H1 (cell line): ENCODE measurements at regions not wholly inside any gene's neighbourhood (a gene's known extent, or its start where the extent isn't known, plus 50 kb on each side); places are given as distances from the start of the nearest gene placed in this dataset.

Experiments
- CTCF ChIA-PET: fragments of 300-600 bp; sonication (Branson Sonifier 250); formaldehyde crosslinking; loops from one replicate; lab custom pipeline; 2021; ENCODE audit not compliant: partially characterized antibody; lab: Charles Lee
- POLR2A ChIA-PET: fragments of 300-600 bp; sonication (Branson Sonifier 250); formaldehyde crosslinking; loops from one replicate; lab custom pipeline; 2021; ENCODE audit warnings: inconsistent platforms; ENCODE audit not compliant: partially characterized antibody; lab: Charles Lee
- DNase-seq, 2 experiments: peaks; one replicate each; pipeline versions ENCODE4 v3.0.0 to v3.0.0-alpha.2; 2010 to 2022; ENCODE audit warnings: low spot score in 2 of 2, low read depth in 1 of 2, mixed read lengths in 1 of 2
- FAIRE-seq: peaks from 2 replicates; lab custom pipeline; 2011; peaks lifted over from hg19 to GRCh38; lab: Jason Lieb, UNC
- H2AFZ ChIP-seq: 2 replicates; pipeline ENCODE4 v1.8.1; 2012; ENCODE audit warnings: low read length, inconsistent platforms
- H2AK5ac ChIP-seq: 2 replicates; pipeline ENCODE4 v1.6.1; 2013; ENCODE audit warnings: low read depth, low read length
- H2BK120ac ChIP-seq: replicated peaks from 2 replicates; pipeline ENCODE3; 2013; ENCODE audit warnings: low read depth, low read length, inconsistent platforms
- H2BK12ac ChIP-seq: 2 replicates; pipeline ENCODE4 v1.6.1; 2013; ENCODE audit warnings: low read depth, low read length
- H2BK15ac ChIP-seq: 2 replicates; pipeline ENCODE4 v1.6.1; 2013; ENCODE audit warnings: low read length
- H2BK20ac ChIP-seq: 2 replicates; pipeline ENCODE4 v1.6.1; 2013; ENCODE audit warnings: low read length
- H2BK5ac ChIP-seq: 2 replicates; pipeline ENCODE4 v1.6.1; 2013; ENCODE audit warnings: low read depth, low read length
- H3K14ac ChIP-seq: 2 replicates; pipeline ENCODE4 v1.6.1; 2013; ENCODE audit warnings: inconsistent platforms; ENCODE audit not compliant: insufficient read length
- H3K18ac ChIP-seq: 2 replicates; pipeline ENCODE4 v1.6.1; 2013; ENCODE audit warnings: low read length; ENCODE audit errors: extremely low read depth
- H3K23ac ChIP-seq: 2 replicates; pipeline ENCODE4 v1.6.1; 2013; ENCODE audit warnings: inconsistent platforms; ENCODE audit not compliant: insufficient read length
- H3K23me2 ChIP-seq: 2 replicates; pipeline ENCODE4 v1.6.1; 2013; ENCODE audit warnings: low read depth, low read length
- H3K27ac ChIP-seq: 2 replicates; pipeline ENCODE4 v1.6.1; 2011; ENCODE audit warnings: low read depth, low read length, inconsistent platforms
- H3K27me3 ChIP-seq, 4 experiments: replicated peaks in 1 of 4; 1 replicate in 1 of 4; 2 replicates in 3 of 4; pipeline versions ENCODE4 v1.6.1 to v1.8.1; 2011 to 2013; ENCODE audit warnings: low read length in 3 of 4, mild to moderate bottlenecking in 3 of 4, inconsistent platforms in 2 of 4, mixed read lengths in 2 of 4, moderate library complexity in 1 of 4; ENCODE audit not compliant: control insufficient read depth in 3 of 4, insufficient read depth in 3 of 4; ENCODE audit errors: extremely low read depth in 1 of 4
- H3K36me3 ChIP-seq, 4 experiments: 2 replicates each; pipeline versions ENCODE4 v1.6.1 to v1.8.1; 2011 to 2013; ENCODE audit warnings: mild to moderate bottlenecking in 4 of 4, low read length in 3 of 4, moderate library complexity in 2 of 4, control low read depth in 1 of 4, inconsistent platforms in 1 of 4; ENCODE audit not compliant: insufficient read depth in 4 of 4, control insufficient read depth in 2 of 4
- H3K4ac ChIP-seq: replicated peaks from 2 replicates; pipeline ENCODE3; 2013; ENCODE audit warnings: low read length, low read depth, mixed read lengths, inconsistent platforms; ENCODE audit not compliant: insufficient read length
- H3K4me1 ChIP-seq, 4 experiments: replicated peaks in 1 of 4; 1 replicate in 1 of 4; 2 replicates in 3 of 4; pipeline versions ENCODE4 v1.6.1 to v1.8.1; 2011 to 2013; ENCODE audit warnings: low read length in 3 of 4, inconsistent platforms in 2 of 4, mixed read lengths in 1 of 4; ENCODE audit not compliant: insufficient read depth in 4 of 4, control insufficient read depth in 3 of 4
- H3K4me2 ChIP-seq, 2 experiments: 2 replicates each; pipeline versions ENCODE4 v1.6.1 to v1.8.1; 2011 to 2013; ENCODE audit warnings: low read depth in 2 of 2, low read length in 2 of 2, control low read depth in 1 of 2, inconsistent platforms in 1 of 2, mild to moderate bottlenecking in 1 of 2; ENCODE audit not compliant: insufficient read depth in 1 of 2
- H3K4me3 ChIP-seq, 4 experiments: fragments of 200-600, 300-600 bp in 1 of 4; sonication (generic), shearing (Covaris generic), sonication (Bioruptor Twin) in 1 of 4; 2 replicates each; pipeline versions ENCODE4 v1.5.1 to v1.8.1; 2011 to 2016; ENCODE audit warnings: low read length in 4 of 4, low read depth in 3 of 4, control low read depth in 2 of 4, inconsistent platforms in 2 of 4, mild to moderate bottlenecking in 2 of 4, mixed read lengths in 1 of 4, moderate library complexity in 1 of 4; ENCODE audit not compliant: insufficient read depth in 2 of 4; ENCODE audit errors: extremely low read depth in 1 of 4
- H3K56ac ChIP-seq: replicated peaks from 2 replicates; pipeline ENCODE3; 2013; ENCODE audit warnings: low read depth, mild to moderate bottlenecking, mixed read lengths, low read length, inconsistent platforms; ENCODE audit not compliant: insufficient read length
- H3K79me1 ChIP-seq: 2 replicates; pipeline ENCODE4 v1.6.1; 2013; ENCODE audit warnings: low read depth, low read length, control low read depth
- H3K79me2 ChIP-seq, 2 experiments: 2 replicates each; pipeline versions ENCODE4 v1.6.1 to v1.8.1; 2012 to 2013; ENCODE audit warnings: low read length in 2 of 2, mild to moderate bottlenecking in 2 of 2, inconsistent platforms in 1 of 2; ENCODE audit not compliant: insufficient read depth in 2 of 2, control insufficient read depth in 1 of 2
- H3K9ac ChIP-seq, 4 experiments: replicated peaks in 1 of 4; 1 replicate in 1 of 4; 2 replicates in 3 of 4; pipeline versions ENCODE4 v1.6.1 to v1.8.1; 2011 to 2013; ENCODE audit warnings: low read depth in 3 of 4, low read length in 3 of 4, control low read depth in 2 of 4, mild to moderate bottlenecking in 2 of 4, moderate library complexity in 2 of 4, inconsistent platforms in 1 of 4; ENCODE audit errors: extremely low read depth in 1 of 4
- H3K9me3 ChIP-seq, 2 experiments: 2 replicates each; pipeline versions ENCODE4 v1.6.1 to v1.8.1; 2012 to 2013; ENCODE audit warnings: mild to moderate bottlenecking in 2 of 2, moderate library complexity in 2 of 2, control low read depth in 1 of 2, inconsistent platforms in 1 of 2, low read depth in 1 of 2, low read length in 1 of 2, mixed read lengths in 1 of 2; ENCODE audit not compliant: insufficient read depth in 2 of 2
- H4K20me1 ChIP-seq, 2 experiments: replicated peaks in 1 of 2; 2 replicates each; pipeline versions ENCODE3 to v1.8.1; 2011 to 2013; ENCODE audit warnings: inconsistent platforms in 2 of 2, low read length in 2 of 2, mild to moderate bottlenecking in 1 of 2; ENCODE audit not compliant: insufficient read depth in 2 of 2, control insufficient read depth in 1 of 2
- H4K5ac ChIP-seq: 2 replicates; pipeline ENCODE4 v1.6.1; 2013; ENCODE audit warnings: low read length, low read depth, mixed read lengths, inconsistent platforms; ENCODE audit not compliant: insufficient read length
- H4K8ac ChIP-seq: 2 replicates; pipeline ENCODE4 v1.8.0; 2013; ENCODE audit warnings: mild to moderate bottlenecking, moderate library complexity, low read length, inconsistent platforms; ENCODE audit not compliant: insufficient read depth; ENCODE audit errors: extremely low read depth
- H4K91ac ChIP-seq: replicated peaks from 2 replicates; pipeline ENCODE3; 2013; ENCODE audit warnings: low read length, mixed read lengths, inconsistent platforms; ENCODE audit not compliant: insufficient read length
- ATF2 ChIP-seq: IDR thresholded peaks from 2 replicates; pipeline ENCODE4 v1.6.1; 2012; ENCODE audit warnings: low read length, inconsistent platforms
- CHD1 ChIP-seq: IDR thresholded peaks from 2 replicates; pipeline ENCODE4 v1.6.1; 2012; ENCODE audit warnings: low read depth, low read length, improper control_type of control experiment
- POLR2AphosphoS5 ChIP-seq: IDR thresholded peaks from 2 replicates; pipeline ENCODE4 v1.6.1; 2011; ENCODE audit warnings: low read depth, low read length
- WGBS, 2 experiments: shearing (Covaris generic) in 1 of 2; methylation state at CpG; one replicate each; pipeline versions ENCODE4 v1.1.6 to v1.1.7; 2013 to 2015; ENCODE audit warnings: low lambda C conversion rate in 2 of 2, mixed read lengths in 2 of 2, inconsistent platforms in 1 of 2, low coverage in 1 of 2, missing lambda C conversion rate in 1 of 2; ENCODE audit not compliant: insufficient replicate concordance in 2 of 2, insufficient coverage in 1 of 2, insufficient read length in 1 of 2; ENCODE audit errors: extremely low coverage in 1 of 2, missing lambda C conversion rate in 1 of 2; 5-methylcytosine and 5-hydroxymethylcytosine counted together

GRCh38 chr4:3374667-3375066 lies 67.1 kb upstream of the HGFAC start:
- peaks cover 0 to 11% (median 9%) of the 10 kb centered on the region in 4 experiments; a peak in 3 of 7 replicates for H3K27me3 ChIP-seq
- H2BK20ac ChIP-seq = no peak overlapping the region
- H3K27ac ChIP-seq = no peak overlapping the region
- no peak overlapping the region for H3K4me3 ChIP-seq
- peaks cover 3 to 19% (median 12%) of the 10 kb centered on the region in 4 experiments for H3K4me1 ChIP-seq
- no peak overlapping the region; the same call in 1 of the 2 replicates for H4K8ac ChIP-seq
- peaks cover 4% of the 10 kb centered on the region for H3K79me1 ChIP-seq
- no peak overlapping the region for H4K5ac ChIP-seq
- 91% methylated on average over 9 of the region's 11 CpGs; no CpG with 5 or more reads in 1 of the 2 experiments for WGBS, 2 experiments
- no peak overlapping the region for H2BK12ac ChIP-seq
- H3K23me2 ChIP-seq = peaks cover 4% of the 10 kb centered on the region; the same call in 1 of the 2 replicates
- no peak overlapping the region for H3K18ac ChIP-seq
- no peak for DNase-seq
- no peaks in the 10 kb centered on the region; a peak in 1 of 8 replicates for H3K36me3 ChIP-seq
- no peak overlapping the region for H3K9ac ChIP-seq
- no peak overlapping the region for H2BK120ac ChIP-seq
- CTCF ChIA-PET = interaction anchor here (1.0 to 1.5 kb wide), 3 partner anchors 16 to 68 kb away, joined by 3 to 6 read pairs (median 3); no protein-coding TSS in a partner anchor
- H3K9me3 ChIP-seq = peaks cover 2% of the 10 kb centered on the region in 2 experiments; a peak in 3 of 4 replicates
- no peak overlapping the region for H3K23ac ChIP-seq
- no peak overlapping the region for H2BK15ac ChIP-seq
- peaks cover 9 to 13% of the 10 kb centered on the region in 2 experiments for H4K20me1 ChIP-seq
- H2BK5ac ChIP-seq = no peak overlapping the region
- no peak overlapping the region for H3K4me2 ChIP-seq
- no peak overlapping the region for H4K91ac ChIP-seq
- no peak overlapping the region for H2AFZ ChIP-seq
- H3K4ac ChIP-seq = no peak overlapping the region
- H3K56ac ChIP-seq = no peak overlapping the region
- POLR2A ChIA-PET = interaction anchor here (1.7 kb wide), 1 partner anchor 10 kb away, joined by 6 read pairs; no protein-coding TSS in a partner anchor
- no peaks in the 10 kb centered on the region for H3K79me2 ChIP-seq
- no peak for TF ChIP-seq POLR2AphosphoS5
- TF ChIP-seq CHD1 = no peak
- no peak for TF ChIP-seq ATF2
- H3K14ac ChIP-seq = no peak overlapping the region
- no peak overlapping the region for H2AK5ac ChIP-seq
- FAIRE-seq = no peak
